AG09309 (cell line): ENCODE measurements at regions not wholly inside any gene's neighbourhood (a gene's known extent, or its start where the extent isn't known, plus 50 kb on each side); places are given as distances from the start of the nearest gene placed in this dataset.
A peak's percentile ranks its signal among the peaks of the same experiment; 100 is the strongest.

Experiments
- DNase-seq: peaks from one replicate; pipeline ENCODE4 v3.0.0-alpha.2; 2010; ENCODE audit warnings: low read depth
- H3K4me3 ChIP-seq: 2 replicates; pipeline ENCODE4 v1.5.1; 2011; ENCODE audit warnings: mild to moderate bottlenecking, low read depth, low read length, moderate library complexity; ENCODE audit not compliant: control insufficient read depth
- TF ChIP-seq, protein P1 (sequence below): IDR thresholded peaks from 2 replicates; pipeline ENCODE4 v1.5.1; 2011; ENCODE audit warnings: mild to moderate bottlenecking, low read depth, low read length, inconsistent platforms; ENCODE audit not compliant: insufficient read depth, control insufficient read depth; ENCODE audit errors: missing control alignments

DNA sequence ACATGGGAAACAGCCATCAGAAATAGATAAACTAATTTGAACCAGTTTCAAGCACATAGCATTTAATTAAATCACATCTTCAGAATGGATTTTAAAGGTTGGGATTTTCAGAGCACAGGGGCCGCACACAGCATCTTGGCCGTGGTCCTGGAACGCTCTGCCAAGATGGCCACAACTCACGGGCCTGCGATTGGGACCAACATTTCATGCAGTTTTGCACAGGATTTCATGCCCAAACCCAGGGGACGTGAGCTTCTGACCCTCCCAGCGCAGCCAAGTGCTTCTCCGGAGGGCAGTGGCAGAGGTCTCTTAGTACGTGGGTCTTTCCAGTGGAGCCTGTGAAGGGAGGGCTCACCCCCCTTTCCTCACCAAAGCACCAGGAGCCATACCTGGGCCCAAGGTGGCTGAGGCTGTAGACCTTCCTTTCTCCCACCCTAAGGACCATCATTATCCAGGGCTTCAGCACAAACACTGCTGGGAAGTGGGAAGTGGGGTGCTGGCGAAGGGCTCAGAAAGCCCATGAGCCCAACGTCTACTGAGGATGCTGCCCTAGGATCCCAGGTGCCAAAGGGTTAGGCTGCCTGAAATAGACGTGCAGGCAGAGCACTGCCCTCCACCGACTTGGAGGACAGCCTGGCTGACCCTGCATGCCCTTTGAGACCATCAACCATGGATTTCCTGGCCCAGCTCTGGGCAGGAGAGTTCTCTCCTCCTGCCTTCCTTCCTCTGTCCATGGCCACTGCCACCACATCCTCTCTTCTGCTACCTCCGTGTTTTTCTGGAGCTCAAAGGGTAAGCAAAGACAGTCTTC is 611.2 kb upstream of the MGMT start:
- TF ChIP-seq, protein P1, sequence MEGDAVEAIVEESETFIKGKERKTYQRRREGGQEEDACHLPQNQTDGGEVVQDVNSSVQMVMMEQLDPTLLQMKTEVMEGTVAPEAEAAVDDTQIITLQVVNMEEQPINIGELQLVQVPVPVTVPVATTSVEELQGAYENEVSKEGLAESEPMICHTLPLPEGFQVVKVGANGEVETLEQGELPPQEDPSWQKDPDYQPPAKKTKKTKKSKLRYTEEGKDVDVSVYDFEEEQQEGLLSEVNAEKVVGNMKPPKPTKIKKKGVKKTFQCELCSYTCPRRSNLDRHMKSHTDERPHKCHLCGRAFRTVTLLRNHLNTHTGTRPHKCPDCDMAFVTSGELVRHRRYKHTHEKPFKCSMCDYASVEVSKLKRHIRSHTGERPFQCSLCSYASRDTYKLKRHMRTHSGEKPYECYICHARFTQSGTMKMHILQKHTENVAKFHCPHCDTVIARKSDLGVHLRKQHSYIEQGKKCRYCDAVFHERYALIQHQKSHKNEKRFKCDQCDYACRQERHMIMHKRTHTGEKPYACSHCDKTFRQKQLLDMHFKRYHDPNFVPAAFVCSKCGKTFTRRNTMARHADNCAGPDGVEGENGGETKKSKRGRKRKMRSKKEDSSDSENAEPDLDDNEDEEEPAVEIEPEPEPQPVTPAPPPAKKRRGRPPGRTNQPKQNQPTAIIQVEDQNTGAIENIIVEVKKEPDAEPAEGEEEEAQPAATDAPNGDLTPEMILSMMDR: no peak

DNA sequence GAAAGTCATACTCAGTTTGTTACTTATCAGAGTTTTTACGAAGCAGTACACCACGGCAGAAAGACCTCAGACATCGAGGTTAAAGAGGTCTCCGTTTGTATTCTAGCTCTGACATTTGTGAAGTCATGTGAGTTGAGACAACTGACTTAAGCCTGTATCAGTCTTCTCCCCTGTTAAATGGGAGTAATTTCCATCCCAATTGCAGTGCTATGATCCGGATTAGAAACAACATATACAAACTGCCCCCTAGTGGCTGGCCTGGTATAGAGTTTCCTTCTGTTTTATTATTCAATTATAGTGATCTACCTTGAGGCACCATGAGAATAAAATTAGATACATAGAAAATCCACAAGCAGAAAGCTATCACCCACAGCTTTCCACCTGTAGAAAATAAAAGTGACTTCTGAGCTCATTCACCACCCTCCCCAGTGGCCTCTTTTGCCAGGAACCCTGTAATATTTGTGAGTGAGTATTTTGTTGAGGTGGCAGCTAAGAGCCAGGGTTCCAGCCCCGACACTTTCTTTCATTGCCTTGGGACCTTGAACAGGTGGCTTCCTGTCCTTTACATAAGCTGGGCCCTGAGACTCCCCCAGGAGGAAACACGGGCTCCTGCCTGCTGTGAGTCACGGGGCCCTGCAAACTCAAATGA is 607.2 kb upstream of the MGMT start:
- H3K4me3 ChIP-seq: no peak overlapping the region
- no peak for DNase-seq
- TF ChIP-seq, protein P1: peak; percentile 9

More for the DNA sequence above, 611.2 kb upstream of the MGMT start:
- DNase-seq: no peak
- H3K4me3 ChIP-seq: no peak overlapping the region

DNA sequence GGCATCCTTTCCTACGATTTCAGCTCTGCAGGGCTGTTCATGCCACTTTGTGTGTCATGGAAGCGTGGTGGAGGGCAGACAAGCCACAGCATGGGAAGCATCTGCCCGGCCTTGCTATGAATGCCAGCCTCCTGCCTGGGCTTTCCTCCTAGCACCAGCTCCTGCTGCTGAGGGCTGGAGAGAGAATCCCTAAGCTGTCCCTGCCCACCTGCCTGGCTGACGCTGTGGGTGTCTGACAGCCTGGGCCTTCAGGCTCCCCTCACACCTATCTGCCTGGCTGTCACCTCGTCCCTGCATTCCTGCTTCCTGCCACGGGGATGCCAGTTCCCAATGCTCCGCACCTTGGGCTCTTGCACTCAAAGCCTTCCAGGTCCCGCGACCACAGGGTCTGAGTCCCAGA is 606.5 kb upstream of the MGMT start:
- DNase-seq: no peak
- TF ChIP-seq, protein P1: no peak

DNA sequence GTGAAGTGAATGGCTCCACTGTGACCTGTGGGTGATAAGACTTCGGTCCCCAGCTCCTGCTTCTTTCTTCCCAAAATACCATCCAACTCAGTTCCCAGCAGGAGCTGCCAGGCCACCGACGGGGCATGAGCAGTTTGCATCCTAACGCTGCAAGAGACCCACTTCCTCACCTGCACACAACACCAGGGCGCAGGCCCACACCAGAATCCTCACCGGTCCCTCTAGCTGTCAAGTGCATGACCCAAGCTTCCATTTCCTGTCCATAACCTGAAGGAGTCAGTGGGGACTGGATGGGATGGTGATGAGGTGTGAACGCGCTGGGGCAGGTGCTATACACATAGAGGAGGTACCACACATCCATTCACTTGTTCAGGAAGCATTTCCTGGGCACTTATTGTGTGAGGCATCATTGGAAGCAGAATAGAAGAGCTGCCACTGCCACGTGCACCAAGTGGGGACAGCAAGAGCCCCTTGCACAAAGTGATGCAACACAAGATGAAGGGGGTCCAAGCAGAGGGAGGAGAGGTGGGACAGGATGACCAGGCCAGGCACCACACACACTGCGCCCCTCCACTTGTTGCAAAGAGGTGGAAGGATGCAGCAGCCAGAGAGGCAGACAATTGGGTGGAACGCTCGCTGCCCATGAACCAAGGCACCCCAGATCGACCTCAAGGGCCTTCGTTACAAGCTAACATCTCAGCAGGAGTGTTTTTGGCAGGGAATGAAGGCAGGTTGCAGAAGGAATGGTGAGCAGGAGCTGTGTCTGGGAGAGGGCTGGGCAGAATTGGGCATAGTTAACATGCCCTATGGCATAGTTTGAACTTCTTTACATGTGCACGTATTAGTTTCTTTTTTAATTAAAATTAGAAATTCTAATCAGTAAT is 605.8 kb upstream of the MGMT start:
- TF ChIP-seq, protein P1: no peak
- H3K4me3 ChIP-seq: no peak overlapping the region
- DNase-seq: no peak

More for the DNA sequence above, 606.5 kb upstream of the MGMT start:
- H3K4me3 ChIP-seq: no peak overlapping the region

DNA sequence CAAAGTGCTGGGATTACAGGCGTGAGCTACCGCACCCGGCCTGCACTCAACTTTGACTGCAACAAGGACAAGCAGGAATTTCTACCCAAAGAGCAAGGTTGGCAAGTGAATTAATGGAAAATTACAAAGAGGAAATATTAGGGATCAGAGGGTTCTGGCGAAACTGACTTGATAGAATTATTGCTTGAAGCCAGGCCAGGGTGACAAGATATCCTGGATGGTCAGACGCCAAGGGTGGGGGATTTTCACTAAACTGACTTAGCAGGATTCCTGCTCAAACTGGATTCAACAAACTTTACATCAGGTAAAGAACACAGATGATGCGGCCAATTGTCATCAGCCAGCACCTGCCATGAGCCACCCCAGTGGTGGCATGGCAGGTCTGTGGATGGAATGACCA is 603.6 kb upstream of the MGMT start:
- no peak overlapping the region for H3K4me3 ChIP-seq
- TF ChIP-seq, protein P1: no peak
- no peak for DNase-seq

DNA sequence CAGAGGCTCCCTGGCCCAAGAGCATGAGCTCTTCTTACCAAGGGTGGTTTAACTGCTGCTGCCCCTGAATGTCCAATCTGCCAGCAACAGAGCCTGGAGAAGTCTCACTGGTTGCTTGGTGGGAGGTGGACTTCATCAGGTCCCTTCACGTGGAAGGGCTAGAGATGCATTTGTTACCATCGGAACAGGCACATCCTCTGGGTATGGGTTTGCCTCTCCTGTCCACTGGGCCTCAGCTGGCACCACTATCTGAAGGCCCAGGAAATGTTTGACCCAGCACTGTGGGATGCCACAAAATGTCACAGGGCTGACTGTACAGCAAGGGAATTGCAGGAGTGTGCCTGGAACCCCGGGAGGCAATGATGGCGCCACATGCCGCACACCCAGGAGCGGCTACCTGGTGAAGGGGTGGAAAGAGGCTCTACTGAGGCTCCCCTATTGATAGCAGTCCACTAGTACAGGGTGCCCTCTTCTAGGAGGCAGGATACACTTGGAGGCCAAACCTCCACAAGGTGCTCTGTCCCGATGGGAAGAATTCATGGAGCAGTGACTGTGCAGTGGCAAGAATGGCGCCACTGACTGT is 603.1 kb upstream of the MGMT start:
- no peak overlapping the region for H3K4me3 ChIP-seq
- TF ChIP-seq, protein P1: no peak
- no peak for DNase-seq
